Liver (tissue), 8 donors: ENCODE measurements at regions not wholly inside any gene's neighbourhood (a gene's known extent, or its start where the extent isn't known, plus 50 kb on each side); places are given as distances from the start of the nearest gene placed in this dataset.
"Not testable (repeated sequence)": the region's sequence is repeated elsewhere in the genome, so short reads cannot be mapped to it uniquely, and the experiment has no call there.

Experiments used
- DNase-seq: peaks from one replicate; pipeline ENCODE4 v3.0.0-alpha.2; 2017; ENCODE audit warnings: low spot score
- H3K27ac ChIP-seq, 2 donors: one replicate each; pipeline ENCODE4 v1.7.0; 2013; ENCODE audit warnings: inconsistent platforms in 2 of 2, low read length in 2 of 2, control low read depth in 1 of 2, low read depth in 1 of 2, mild to moderate bottlenecking in 1 of 2
- H3K27me3 ChIP-seq, 4 donors: one replicate each; pipeline versions ENCODE4 v1.6.1 to v1.7.0; 2013; ENCODE audit warnings: low read length in 3 of 4, inconsistent platforms in 1 of 4, mild to moderate bottlenecking in 1 of 4, moderate library complexity in 1 of 4; ENCODE audit not compliant: control insufficient read depth in 4 of 4, insufficient read depth in 4 of 4
- H3K36me3 ChIP-seq, 4 donors: one replicate each; pipeline versions ENCODE4 v1.6.1 to v1.7.0; 2013; ENCODE audit warnings: low read length in 3 of 4, mild to moderate bottlenecking in 3 of 4, low read depth in 1 of 4, moderate library complexity in 1 of 4; ENCODE audit not compliant: control insufficient read depth in 4 of 4, insufficient read depth in 3 of 4
- H3K4me1 ChIP-seq, 4 donors: one replicate each; pipeline versions ENCODE4 v1.6.1 to v1.7.0; 2013; ENCODE audit warnings: low read length in 3 of 4, mild to moderate bottlenecking in 3 of 4, moderate library complexity in 1 of 4; ENCODE audit not compliant: control insufficient read depth in 4 of 4, insufficient read depth in 4 of 4
- H3K4me3 ChIP-seq, 3 donors: one replicate each; pipeline versions ENCODE4 v1.6.1 to v1.7.0; 2013; ENCODE audit warnings: low read length in 3 of 3, control low read depth in 1 of 3, low read depth in 1 of 3, mild to moderate bottlenecking in 1 of 3
- H3K9ac ChIP-seq, 2 donors: one replicate each; pipeline ENCODE4 v1.7.0; 2013; ENCODE audit warnings: low read length in 2 of 2, mild to moderate bottlenecking in 2 of 2, moderate library complexity in 2 of 2, control low read depth in 1 of 2, low read depth in 1 of 2
- H3K9me3 ChIP-seq, 4 donors: one replicate each; pipeline versions ENCODE4 v1.6.1 to v1.7.0; 2013; ENCODE audit warnings: low read length in 3 of 4; ENCODE audit not compliant: control insufficient read depth in 4 of 4
- EGR1 ChIP-seq, 2 donors: IDR thresholded peaks; 2 replicates each; pipeline ENCODE4 v1.6.1; 2016 to 2018; ENCODE audit warnings: antibody characterized with exemption in 2 of 2, low read depth in 2 of 2
- FOXA1 ChIP-seq: IDR thresholded peaks from 2 replicates; pipeline ENCODE4 v1.6.1; 2016; ENCODE audit warnings: antibody characterized with exemption
- FOXA2 ChIP-seq: IDR thresholded peaks from 2 replicates; pipeline ENCODE4 v1.6.1; 2016; ENCODE audit warnings: antibody characterized with exemption
- GABPA ChIP-seq, 2 donors: IDR thresholded peaks in 1 of 2; conservative IDR thresholded peaks in 1 of 2; 2 replicates each; pipeline ENCODE4 v1.6.1; 2016; ENCODE audit warnings: antibody characterized with exemption in 2 of 2, mild to moderate bottlenecking in 1 of 2, moderate library complexity in 1 of 2
- HNF4A ChIP-seq, 2 donors: conservative IDR thresholded peaks; 2 replicates each; pipeline ENCODE4 v1.6.1; 2016; ENCODE audit warnings: antibody characterized with exemption in 2 of 2, mild to moderate bottlenecking in 2 of 2
- HNF4G ChIP-seq: IDR thresholded peaks from 2 replicates; pipeline ENCODE4 v1.6.1; 2016; ENCODE audit warnings: antibody characterized with exemption
- JUND ChIP-seq, 2 donors: IDR thresholded peaks; 2 replicates each; pipeline ENCODE4 v1.6.1; 2016; ENCODE audit warnings: antibody characterized with exemption in 2 of 2
- NR2F2 ChIP-seq: IDR thresholded peaks from 2 replicates; pipeline ENCODE4 v1.6.1; 2016; ENCODE audit warnings: antibody characterized with exemption
- RAD21 ChIP-seq, 2 donors: IDR thresholded peaks; 2 replicates each; pipeline ENCODE4 v1.6.1; 2016; ENCODE audit warnings: antibody characterized with exemption in 2 of 2, mild to moderate bottlenecking in 2 of 2
- RXRA ChIP-seq, 2 donors: IDR thresholded peaks; 2 replicates each; pipeline ENCODE4 v1.6.1; 2017 to 2018; ENCODE audit warnings: antibody characterized with exemption in 2 of 2, mild to moderate bottlenecking in 1 of 2
- SP1 ChIP-seq: IDR thresholded peaks from 2 replicates; pipeline ENCODE4 v1.6.1; 2018; ENCODE audit warnings: antibody characterized with exemption, mild to moderate bottlenecking
- TAF1 ChIP-seq: conservative IDR thresholded peaks from 2 replicates; pipeline ENCODE4 v1.6.1; 2016; ENCODE audit warnings: antibody characterized with exemption, mild to moderate bottlenecking
- YY1 ChIP-seq: IDR thresholded peaks from 2 replicates; pipeline ENCODE4 v1.6.1; 2016; ENCODE audit warnings: antibody characterized with exemption, mild to moderate bottlenecking
- WGBS: extraction: QIAGEN DNeasy Blood & Tissue Kit; methylation state at CpG from one replicate; pipeline ENCODE4 v1.1.7; 2013; 5-methylcytosine and 5-hydroxymethylcytosine counted together
- TF ChIP-seq, protein P1 (sequence below): fragments of 150-350 bp; IDR thresholded peaks from 2 replicates; pipeline ENCODE4 v1.5.1; 2017; ENCODE audit warnings: improper control_type of control experiment, low read depth, low read length; ENCODE audit not compliant: missing input control
- TF ChIP-seq, protein P2 (sequence below): IDR thresholded peaks from 2 replicates; pipeline ENCODE4 v1.6.1; 2016; ENCODE audit warnings: antibody characterized with exemption
- TF ChIP-seq, protein P3 (sequence below): IDR thresholded peaks from 2 replicates; pipeline ENCODE4 v1.6.1; 2016; ENCODE audit warnings: antibody characterized with exemption, mild to moderate bottlenecking
- TF ChIP-seq, protein P4 (sequence below): IDR thresholded peaks from 2 replicates; pipeline ENCODE4 v1.6.1; 2016; ENCODE audit warnings: antibody characterized with exemption
- TF ChIP-seq, protein P5 (sequence below): IDR thresholded peaks from 2 replicates; pipeline ENCODE4 v1.6.1; 2016; ENCODE audit warnings: antibody characterized with exemption
- donor health status: healthy.
- donor health status: healthy.
- donor health status: healthy.
- donor health status: healthy.
- donor health status: healthy.

DNA sequence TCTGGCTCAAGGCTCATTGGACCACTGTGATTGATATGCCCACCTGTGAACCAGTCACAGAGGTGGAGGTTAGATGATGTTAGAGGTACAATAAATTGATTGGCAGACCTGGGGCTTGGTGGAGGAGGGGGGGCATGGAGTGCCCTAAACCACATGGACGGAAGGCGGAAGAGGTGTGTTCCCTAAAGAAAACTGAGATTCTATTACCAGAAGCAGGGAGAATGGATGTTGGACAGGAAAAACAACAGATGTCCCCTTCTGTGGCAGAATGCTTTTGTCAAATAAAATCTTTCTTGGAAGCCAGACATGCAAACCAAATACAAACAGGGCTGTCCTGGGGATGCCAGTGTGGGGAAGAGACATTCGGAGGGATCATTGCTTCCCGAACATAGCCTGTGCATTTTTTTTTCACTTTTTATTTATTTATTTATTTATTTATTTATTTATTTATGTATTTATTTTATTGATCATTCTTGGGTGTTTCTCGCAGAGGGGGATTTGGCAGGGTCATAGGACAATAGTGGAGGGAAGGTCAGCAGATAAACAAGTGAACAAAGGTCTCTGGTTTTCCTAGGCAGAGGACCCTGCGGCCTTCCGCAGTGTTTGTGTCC, 433.9 kb downstream of the RPS24 start:
- no peak for DNase-seq
- no peak for TF ChIP-seq JUND (IDR thresholded peaks at IDR 0.05)
- no peak for TF ChIP-seq HNF4G
- TF ChIP-seq, protein P1, sequence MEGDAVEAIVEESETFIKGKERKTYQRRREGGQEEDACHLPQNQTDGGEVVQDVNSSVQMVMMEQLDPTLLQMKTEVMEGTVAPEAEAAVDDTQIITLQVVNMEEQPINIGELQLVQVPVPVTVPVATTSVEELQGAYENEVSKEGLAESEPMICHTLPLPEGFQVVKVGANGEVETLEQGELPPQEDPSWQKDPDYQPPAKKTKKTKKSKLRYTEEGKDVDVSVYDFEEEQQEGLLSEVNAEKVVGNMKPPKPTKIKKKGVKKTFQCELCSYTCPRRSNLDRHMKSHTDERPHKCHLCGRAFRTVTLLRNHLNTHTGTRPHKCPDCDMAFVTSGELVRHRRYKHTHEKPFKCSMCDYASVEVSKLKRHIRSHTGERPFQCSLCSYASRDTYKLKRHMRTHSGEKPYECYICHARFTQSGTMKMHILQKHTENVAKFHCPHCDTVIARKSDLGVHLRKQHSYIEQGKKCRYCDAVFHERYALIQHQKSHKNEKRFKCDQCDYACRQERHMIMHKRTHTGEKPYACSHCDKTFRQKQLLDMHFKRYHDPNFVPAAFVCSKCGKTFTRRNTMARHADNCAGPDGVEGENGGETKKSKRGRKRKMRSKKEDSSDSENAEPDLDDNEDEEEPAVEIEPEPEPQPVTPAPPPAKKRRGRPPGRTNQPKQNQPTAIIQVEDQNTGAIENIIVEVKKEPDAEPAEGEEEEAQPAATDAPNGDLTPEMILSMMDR = no peak
- no peak for TF ChIP-seq HNF4A (conservative IDR thresholded peaks at IDR 0.05)
- TF ChIP-seq, protein P2, sequence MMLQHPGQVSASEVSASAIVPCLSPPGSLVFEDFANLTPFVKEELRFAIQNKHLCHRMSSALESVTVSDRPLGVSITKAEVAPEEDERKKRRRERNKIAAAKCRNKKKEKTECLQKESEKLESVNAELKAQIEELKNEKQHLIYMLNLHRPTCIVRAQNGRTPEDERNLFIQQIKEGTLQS = no peak
- no peak for TF ChIP-seq YY1
- TF ChIP-seq RAD21 (IDR thresholded peaks at IDR 0.05) = no peak
- no peak for TF ChIP-seq FOXA2
- TF ChIP-seq, protein P3, sequence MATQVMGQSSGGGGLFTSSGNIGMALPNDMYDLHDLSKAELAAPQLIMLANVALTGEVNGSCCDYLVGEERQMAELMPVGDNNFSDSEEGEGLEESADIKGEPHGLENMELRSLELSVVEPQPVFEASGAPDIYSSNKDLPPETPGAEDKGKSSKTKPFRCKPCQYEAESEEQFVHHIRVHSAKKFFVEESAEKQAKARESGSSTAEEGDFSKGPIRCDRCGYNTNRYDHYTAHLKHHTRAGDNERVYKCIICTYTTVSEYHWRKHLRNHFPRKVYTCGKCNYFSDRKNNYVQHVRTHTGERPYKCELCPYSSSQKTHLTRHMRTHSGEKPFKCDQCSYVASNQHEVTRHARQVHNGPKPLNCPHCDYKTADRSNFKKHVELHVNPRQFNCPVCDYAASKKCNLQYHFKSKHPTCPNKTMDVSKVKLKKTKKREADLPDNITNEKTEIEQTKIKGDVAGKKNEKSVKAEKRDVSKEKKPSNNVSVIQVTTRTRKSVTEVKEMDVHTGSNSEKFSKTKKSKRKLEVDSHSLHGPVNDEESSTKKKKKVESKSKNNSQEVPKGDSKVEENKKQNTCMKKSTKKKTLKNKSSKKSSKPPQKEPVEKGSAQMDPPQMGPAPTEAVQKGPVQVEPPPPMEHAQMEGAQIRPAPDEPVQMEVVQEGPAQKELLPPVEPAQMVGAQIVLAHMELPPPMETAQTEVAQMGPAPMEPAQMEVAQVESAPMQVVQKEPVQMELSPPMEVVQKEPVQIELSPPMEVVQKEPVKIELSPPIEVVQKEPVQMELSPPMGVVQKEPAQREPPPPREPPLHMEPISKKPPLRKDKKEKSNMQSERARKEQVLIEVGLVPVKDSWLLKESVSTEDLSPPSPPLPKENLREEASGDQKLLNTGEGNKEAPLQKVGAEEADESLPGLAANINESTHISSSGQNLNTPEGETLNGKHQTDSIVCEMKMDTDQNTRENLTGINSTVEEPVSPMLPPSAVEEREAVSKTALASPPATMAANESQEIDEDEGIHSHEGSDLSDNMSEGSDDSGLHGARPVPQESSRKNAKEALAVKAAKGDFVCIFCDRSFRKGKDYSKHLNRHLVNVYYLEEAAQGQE = no peak
- TF ChIP-seq, protein P4, sequence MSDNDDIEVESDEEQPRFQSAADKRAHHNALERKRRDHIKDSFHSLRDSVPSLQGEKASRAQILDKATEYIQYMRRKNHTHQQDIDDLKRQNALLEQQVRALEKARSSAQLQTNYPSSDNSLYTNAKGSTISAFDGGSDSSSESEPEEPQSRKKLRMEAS = no peak
- no peak for TF ChIP-seq RXRA (IDR thresholded peaks at IDR 0.05)
- no peak for TF ChIP-seq TAF1
- TF ChIP-seq NR2F2 = no peak
- TF ChIP-seq SP1 = no peak
- TF ChIP-seq, protein P5, sequence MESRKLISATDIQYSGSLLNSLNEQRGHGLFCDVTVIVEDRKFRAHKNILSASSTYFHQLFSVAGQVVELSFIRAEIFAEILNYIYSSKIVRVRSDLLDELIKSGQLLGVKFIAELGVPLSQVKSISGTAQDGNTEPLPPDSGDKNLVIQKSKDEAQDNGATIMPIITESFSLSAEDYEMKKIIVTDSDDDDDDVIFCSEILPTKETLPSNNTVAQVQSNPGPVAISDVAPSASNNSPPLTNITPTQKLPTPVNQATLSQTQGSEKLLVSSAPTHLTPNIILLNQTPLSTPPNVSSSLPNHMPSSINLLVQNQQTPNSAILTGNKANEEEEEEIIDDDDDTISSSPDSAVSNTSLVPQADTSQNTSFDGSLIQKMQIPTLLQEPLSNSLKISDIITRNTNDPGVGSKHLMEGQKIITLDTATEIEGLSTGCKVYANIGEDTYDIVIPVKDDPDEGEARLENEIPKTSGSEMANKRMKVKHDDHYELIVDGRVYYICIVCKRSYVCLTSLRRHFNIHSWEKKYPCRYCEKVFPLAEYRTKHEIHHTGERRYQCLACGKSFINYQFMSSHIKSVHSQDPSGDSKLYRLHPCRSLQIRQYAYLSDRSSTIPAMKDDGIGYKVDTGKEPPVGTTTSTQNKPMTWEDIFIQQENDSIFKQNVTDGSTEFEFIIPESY = no peak
- TF ChIP-seq FOXA1 = no peak
- no peak for TF ChIP-seq GABPA (IDR thresholded peaks at IDR 0.05 in 1 of 2, conservative IDR thresholded peaks at IDR 0.05 in 1 of 2)
- TF ChIP-seq EGR1 (IDR thresholded peaks at IDR 0.05; ENCODE audit: low read depth in 2 of 2) = no peak
- no peaks in the 10 kb centered on the region for H3K4me1 ChIP-seq
- H3K27ac ChIP-seq = no peak overlapping the region
- no peak overlapping the region for H3K9ac ChIP-seq
- no peaks in the 10 kb centered on the region for H3K36me3 ChIP-seq
- no peaks in the 10 kb centered on the region for H3K27me3 ChIP-seq
- no peaks in the 10 kb centered on the region for H3K9me3 ChIP-seq
- no peak overlapping the region for H3K4me3 ChIP-seq
- WGBS = 85% methylated on average over 5 of the region's 7 CpGs

DNA sequence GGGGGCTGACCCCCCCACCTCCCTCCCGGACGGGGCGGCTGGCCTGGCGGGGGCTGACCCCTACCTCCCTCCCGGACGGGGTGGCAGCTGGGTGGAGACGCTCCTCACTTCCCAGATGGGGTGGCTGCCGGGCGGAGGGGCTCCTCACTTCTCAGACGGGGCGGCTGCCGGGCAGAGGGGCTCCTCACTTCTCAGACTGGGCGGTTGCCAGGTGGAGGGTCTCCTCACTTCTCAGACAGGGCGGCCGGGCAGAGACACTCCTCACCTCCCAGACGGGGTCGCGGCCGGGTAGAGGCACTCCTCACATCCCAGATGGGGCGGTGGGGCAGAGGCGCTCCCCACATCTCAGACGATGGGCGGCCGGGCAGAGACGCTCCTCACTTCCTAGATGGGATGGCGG, 435.1 kb downstream of the RPS24 start:
- H3K27me3 ChIP-seq, H3K9me3 ChIP-seq, H3K4me3 ChIP-seq, H3K27ac ChIP-seq, H3K9ac ChIP-seq, H3K36me3 ChIP-seq, DNase-seq, H3K4me1 ChIP-seq: not testable (repeated sequence)
- WGBS = 96% methylated on average over 26 of the region's 26 CpGs
